H1 (cell line): ENCODE measurements at regions not wholly inside any gene's neighbourhood (a gene's known extent, or its start where the extent isn't known, plus 50 kb on each side); places are given as distances from the start of the nearest gene placed in this dataset.

ENCODE experiments used
- MAFK ChIP-seq: IDR thresholded peaks from 2 replicates; pipeline ENCODE4 v1.6.1; 2012; ENCODE audit warnings: low read depth, mild to moderate bottlenecking, improper control_type of control experiment, low read length

GRCh38 chr13:58989556-58989955, 1174.2 kb downstream of the DIAPH3 start (continued):
- TF ChIP-seq MAFK, result no peak
